ENCODE measurements at regions not wholly inside any gene's neighbourhood (a gene's known extent, or its start where the extent isn't known, plus 50 kb on each side); places are given as distances from the start of the nearest gene placed in this dataset.

DNA sequence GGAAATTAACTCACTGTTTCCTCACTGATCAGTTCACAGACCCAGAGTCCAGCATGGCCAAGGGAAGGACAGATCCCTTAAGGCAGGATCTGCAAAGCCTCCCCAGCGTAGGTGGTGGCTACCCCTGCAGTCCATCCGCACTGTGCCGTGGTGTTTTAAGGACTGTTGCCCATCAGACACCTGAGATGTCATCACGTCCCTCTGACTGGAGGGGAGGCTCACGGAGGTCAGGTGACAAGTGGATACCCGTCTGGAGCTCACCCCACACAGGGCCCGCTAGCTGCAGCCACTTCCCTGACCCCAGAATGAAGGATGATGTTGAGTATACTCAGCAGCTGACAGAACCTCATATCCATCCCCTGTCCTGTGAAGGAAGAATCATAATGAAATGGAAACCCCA is 161.8 kb upstream of the GGTLC1 start:
- Mint-ChIP-seq H3K36me3 (ENCODE audit: low read depth) (no peaks in the 10 kb centered on the region), H3K9me3 (no peaks in the 10 kb centered on the region), H3K4me1 (peaks cover 5% of the 10 kb centered on the region), H3K4me3 (no peak overlapping the region), H3K27me3 (ENCODE audit: low read depth, poor library complexity) (peaks cover 13% of the 10 kb centered on the region), H3K27ac (no peak overlapping the region)
- TF ChIP-seq, protein P1, sequence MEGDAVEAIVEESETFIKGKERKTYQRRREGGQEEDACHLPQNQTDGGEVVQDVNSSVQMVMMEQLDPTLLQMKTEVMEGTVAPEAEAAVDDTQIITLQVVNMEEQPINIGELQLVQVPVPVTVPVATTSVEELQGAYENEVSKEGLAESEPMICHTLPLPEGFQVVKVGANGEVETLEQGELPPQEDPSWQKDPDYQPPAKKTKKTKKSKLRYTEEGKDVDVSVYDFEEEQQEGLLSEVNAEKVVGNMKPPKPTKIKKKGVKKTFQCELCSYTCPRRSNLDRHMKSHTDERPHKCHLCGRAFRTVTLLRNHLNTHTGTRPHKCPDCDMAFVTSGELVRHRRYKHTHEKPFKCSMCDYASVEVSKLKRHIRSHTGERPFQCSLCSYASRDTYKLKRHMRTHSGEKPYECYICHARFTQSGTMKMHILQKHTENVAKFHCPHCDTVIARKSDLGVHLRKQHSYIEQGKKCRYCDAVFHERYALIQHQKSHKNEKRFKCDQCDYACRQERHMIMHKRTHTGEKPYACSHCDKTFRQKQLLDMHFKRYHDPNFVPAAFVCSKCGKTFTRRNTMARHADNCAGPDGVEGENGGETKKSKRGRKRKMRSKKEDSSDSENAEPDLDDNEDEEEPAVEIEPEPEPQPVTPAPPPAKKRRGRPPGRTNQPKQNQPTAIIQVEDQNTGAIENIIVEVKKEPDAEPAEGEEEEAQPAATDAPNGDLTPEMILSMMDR (IDR thresholded peaks at IDR 0.05) = no peak
- DNase-seq = no peak

DNA sequence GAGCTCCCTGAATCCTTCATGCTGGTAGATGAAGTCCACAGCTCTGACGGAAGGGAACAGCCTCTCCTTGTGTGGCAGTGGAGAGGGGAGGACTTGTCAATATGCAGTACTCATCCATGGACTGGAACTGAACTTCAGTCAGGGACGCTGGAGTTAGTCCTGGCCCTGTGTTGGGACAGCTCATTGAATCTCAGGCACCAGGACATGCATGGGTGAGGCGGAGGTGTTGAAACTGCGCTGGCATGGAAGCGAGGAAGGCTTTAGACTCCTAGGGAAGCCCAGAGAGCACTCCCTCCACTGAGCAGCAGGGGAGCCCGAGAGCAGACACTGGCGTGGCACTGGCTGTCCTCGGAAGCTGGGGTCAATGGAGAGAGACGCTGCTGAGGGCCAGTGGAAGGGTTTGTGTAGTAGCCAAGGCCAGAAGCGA is 161.3 kb upstream of the GGTLC1 start:
- TF ChIP-seq, protein P1 (IDR thresholded peaks at IDR 0.05) = peak; percentile 64
- Mint-ChIP-seq H3K27me3 (ENCODE audit: low read depth, poor library complexity) (peaks cover 13% of the 10 kb centered on the region), H3K4me3 (no peak overlapping the region), H3K36me3 (ENCODE audit: low read depth) (no peaks in the 10 kb centered on the region), H3K9me3 (no peaks in the 10 kb centered on the region), H3K27ac (no peak overlapping the region), H3K4me1 (peaks cover 5% of the 10 kb centered on the region)
- DNase-seq = peak; percentile 72

DNA sequence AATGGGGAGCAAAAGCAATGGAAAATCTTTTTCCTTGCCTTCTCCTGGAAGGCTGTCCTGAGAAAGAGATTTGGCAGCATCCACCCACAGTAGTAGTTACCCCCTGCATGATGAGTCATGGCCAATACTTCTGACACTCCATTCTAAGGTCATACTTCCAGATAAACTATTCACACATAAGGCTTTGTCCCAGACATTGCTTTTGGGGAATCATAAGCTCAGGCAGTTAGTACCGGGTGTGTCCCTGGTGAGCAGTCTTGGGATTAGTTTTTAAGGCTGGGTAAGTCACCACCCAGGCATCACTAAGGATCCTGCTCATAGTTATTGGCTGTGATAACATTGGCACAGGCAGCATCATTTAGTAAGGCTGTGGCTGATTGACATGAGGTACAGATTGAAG is 160.6 kb upstream of the GGTLC1 start:
- Mint-ChIP-seq H3K9me3 (no peaks in the 10 kb centered on the region), H3K27ac (no peak overlapping the region), H3K4me1 (peaks cover 5% of the 10 kb centered on the region), H3K4me3 (no peak overlapping the region), H3K27me3 (ENCODE audit: low read depth, poor library complexity) (peaks cover 13% of the 10 kb centered on the region), H3K36me3 (ENCODE audit: low read depth) (no peaks in the 10 kb centered on the region)
- DNase-seq = no peak
- TF ChIP-seq, protein P1 (IDR thresholded peaks at IDR 0.05) = no peak

DNA sequence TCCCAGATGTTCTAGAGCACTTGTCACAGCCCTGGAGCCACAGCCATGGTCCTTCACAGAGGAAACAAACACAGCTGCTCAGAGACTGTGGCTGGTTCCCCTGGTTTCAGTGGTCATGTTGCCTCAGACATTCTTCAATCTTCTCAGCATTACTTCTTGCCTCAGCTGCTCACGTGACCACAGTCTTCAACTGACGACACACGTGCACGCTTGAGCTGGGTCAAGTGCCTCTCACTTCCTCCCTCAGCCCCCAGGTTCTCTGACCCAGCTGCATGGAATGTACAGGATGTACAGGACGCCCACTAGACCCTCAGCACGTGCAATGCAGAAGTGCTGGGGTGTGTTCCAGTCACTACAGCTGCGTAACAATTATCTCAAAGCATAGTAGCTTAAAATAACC is 159.8 kb upstream of the GGTLC1 start:
- no peaks in the 10 kb centered on the region for H3K36me3 Mint-ChIP-seq (ENCODE audit: low read depth)
- H3K27me3 Mint-ChIP-seq (ENCODE audit: low read depth, poor library complexity) = peaks cover 13% of the 10 kb centered on the region
- no peak for DNase-seq
- H3K27ac Mint-ChIP-seq = peak overlapping the region; percentile 49
- TF ChIP-seq, protein P1 (IDR thresholded peaks at IDR 0.05) = no peak
- H3K9me3 Mint-ChIP-seq = no peaks in the 10 kb centered on the region
- peaks cover 5% of the 10 kb centered on the region for H3K4me1 Mint-ChIP-seq
- H3K4me3 Mint-ChIP-seq = no peak overlapping the region

DNA sequence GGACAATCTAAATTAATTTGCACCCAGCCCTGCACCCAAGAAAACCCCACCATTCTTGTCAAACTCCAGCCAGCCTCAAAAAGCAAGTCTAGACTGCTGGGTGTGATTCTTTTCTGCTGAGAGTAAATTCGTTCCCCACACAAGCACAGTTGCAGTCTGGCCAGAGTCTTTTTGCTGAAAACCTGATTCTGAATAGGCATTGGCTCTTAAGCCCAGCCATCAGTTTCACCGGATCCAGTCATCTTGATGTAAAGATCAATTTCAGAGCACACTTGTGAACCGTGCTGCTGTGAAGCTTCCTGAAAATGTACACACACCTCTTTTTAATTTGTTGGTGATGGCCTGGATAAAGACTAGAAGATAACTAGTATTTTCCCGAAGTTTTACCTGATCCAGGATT is 159.4 kb upstream of the GGTLC1 start:
- Mint-ChIP-seq H3K27ac (no peak overlapping the region), H3K4me3 (no peak overlapping the region), H3K27me3 (ENCODE audit: low read depth, poor library complexity) (peaks cover 13% of the 10 kb centered on the region), H3K36me3 (ENCODE audit: low read depth) (no peaks in the 10 kb centered on the region), H3K9me3 (no peaks in the 10 kb centered on the region), H3K4me1 (peaks cover 5% of the 10 kb centered on the region)
- TF ChIP-seq, protein P1 (IDR thresholded peaks at IDR 0.05) = no peak
- DNase-seq = no peak

DNA sequence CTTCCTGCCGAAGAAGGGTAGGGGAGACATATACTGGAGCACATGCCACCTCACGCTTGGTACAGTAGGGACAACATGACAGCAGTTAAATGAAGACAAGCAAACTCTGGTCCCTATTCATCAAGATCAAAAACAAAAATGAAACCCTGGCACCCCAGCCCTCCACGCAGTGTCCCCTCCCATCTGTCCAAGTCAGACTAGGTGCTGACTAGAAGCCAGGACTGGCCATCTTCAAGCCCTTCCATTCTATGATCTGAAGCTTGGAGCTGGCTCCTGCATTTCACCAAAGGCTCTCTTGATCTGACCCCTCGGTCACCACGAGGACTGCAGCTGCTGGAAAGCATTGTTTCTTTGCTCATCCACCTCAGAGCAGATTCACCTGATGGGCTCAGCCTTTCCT is 158.9 kb upstream of the GGTLC1 start:
- no peak overlapping the region for H3K27ac Mint-ChIP-seq
- H3K27me3 Mint-ChIP-seq (ENCODE audit: low read depth, poor library complexity) = peaks cover 13% of the 10 kb centered on the region
- H3K36me3 Mint-ChIP-seq (ENCODE audit: low read depth) = no peaks in the 10 kb centered on the region
- no peaks in the 10 kb centered on the region for H3K9me3 Mint-ChIP-seq
- TF ChIP-seq, protein P1 (IDR thresholded peaks at IDR 0.05) = no peak
- H3K4me3 Mint-ChIP-seq = no peak overlapping the region
- H3K4me1 Mint-ChIP-seq = peaks cover 5% of the 10 kb centered on the region
- no peak for DNase-seq

Data from nephron progenitor cell (in vitro differentiated cells).